ENCODE measurements at regions not wholly inside any gene's neighbourhood (a gene's known extent, or its start where the extent isn't known, plus 50 kb on each side); places are given as distances from the start of the nearest gene placed in this dataset.

GRCh38 chr1:55448261-55448660, 233.1 kb upstream of the USP24 start:
- no peak overlapping the region for H3K4me3 ChIP-seq (ENCODE audit: low read length in 3 of 3)
- no peak for DNase-seq
- TF ChIP-seq, protein P1, sequence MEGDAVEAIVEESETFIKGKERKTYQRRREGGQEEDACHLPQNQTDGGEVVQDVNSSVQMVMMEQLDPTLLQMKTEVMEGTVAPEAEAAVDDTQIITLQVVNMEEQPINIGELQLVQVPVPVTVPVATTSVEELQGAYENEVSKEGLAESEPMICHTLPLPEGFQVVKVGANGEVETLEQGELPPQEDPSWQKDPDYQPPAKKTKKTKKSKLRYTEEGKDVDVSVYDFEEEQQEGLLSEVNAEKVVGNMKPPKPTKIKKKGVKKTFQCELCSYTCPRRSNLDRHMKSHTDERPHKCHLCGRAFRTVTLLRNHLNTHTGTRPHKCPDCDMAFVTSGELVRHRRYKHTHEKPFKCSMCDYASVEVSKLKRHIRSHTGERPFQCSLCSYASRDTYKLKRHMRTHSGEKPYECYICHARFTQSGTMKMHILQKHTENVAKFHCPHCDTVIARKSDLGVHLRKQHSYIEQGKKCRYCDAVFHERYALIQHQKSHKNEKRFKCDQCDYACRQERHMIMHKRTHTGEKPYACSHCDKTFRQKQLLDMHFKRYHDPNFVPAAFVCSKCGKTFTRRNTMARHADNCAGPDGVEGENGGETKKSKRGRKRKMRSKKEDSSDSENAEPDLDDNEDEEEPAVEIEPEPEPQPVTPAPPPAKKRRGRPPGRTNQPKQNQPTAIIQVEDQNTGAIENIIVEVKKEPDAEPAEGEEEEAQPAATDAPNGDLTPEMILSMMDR (IDR thresholded peaks at IDR 0.05; ENCODE audit: borderline replicate concordance, extremely low read depth, insufficient read depth): no peak
- no peaks in the 10 kb centered on the region for H3K36me3 ChIP-seq (ENCODE audit: control insufficient read depth in 2 of 3, insufficient read depth in 3 of 3, low read length in 3 of 3)
- H3K9me3 ChIP-seq (ENCODE audit: control insufficient read depth in 2 of 3, insufficient read depth in 1 of 3, low read length in 3 of 3): peaks cover 0 to 4% (median 0%) of the 10 kb centered on the region in 3 donors
- FAIRE-seq: no peak
- intact Hi-C loops (cut with DNase I): no loop called here
- no peak overlapping the region for H3K9ac ChIP-seq (ENCODE audit: low read length in 3 of 3)
- H3K27ac ChIP-seq (ENCODE audit: low read depth in 2 of 2, low read length in 2 of 2): no peak overlapping the region
- no peaks in the 10 kb centered on the region for H3K27me3 ChIP-seq (ENCODE audit: control insufficient read depth, insufficient read depth, low read length)
- H3K4me1 ChIP-seq (ENCODE audit: control insufficient read depth in 2 of 3, insufficient read depth in 2 of 3, low read depth in 1 of 3, low read length in 3 of 3): no peaks in the 10 kb centered on the region

- intact Hi-C loops (cut with DNase I): no loop called here
- no peak for FAIRE-seq
These were observed 232.3 kb upstream of the USP24 start for GRCh38 chr1:55447488-55447887.

GRCh38 chr1:55446351-55446750, 231.2 kb upstream of the USP24 start:
- no peaks in the 10 kb centered on the region for H3K4me1 ChIP-seq (ENCODE audit: control insufficient read depth in 2 of 3, insufficient read depth in 2 of 3, low read depth in 1 of 3, low read length in 3 of 3)
- H3K36me3 ChIP-seq (ENCODE audit: control insufficient read depth in 2 of 3, insufficient read depth in 3 of 3, low read length in 3 of 3): no peaks in the 10 kb centered on the region
- H3K27ac ChIP-seq (ENCODE audit: low read depth in 2 of 2, low read length in 2 of 2): no peak overlapping the region
- no peaks in the 10 kb centered on the region for H3K27me3 ChIP-seq (ENCODE audit: control insufficient read depth, insufficient read depth, low read length)
- DNase-seq (no peak), FAIRE-seq (no peak)
- H3K9ac ChIP-seq (ENCODE audit: low read length in 3 of 3): no peak overlapping the region
- intact Hi-C loops (cut with DNase I): no loop called here
- H3K4me3 ChIP-seq (ENCODE audit: low read length in 3 of 3): no peak overlapping the region
- peaks cover 0 to 4% (median 0%) of the 10 kb centered on the region in 3 donors for H3K9me3 ChIP-seq (ENCODE audit: control insufficient read depth in 2 of 3, insufficient read depth in 1 of 3, low read length in 3 of 3)
- TF ChIP-seq, protein P1 (IDR thresholded peaks at IDR 0.05; ENCODE audit: borderline replicate concordance, extremely low read depth, insufficient read depth): no peak

More at GRCh38 chr1:55447488-55447887, 232.3 kb upstream of the USP24 start:
- peaks cover 0 to 4% (median 0%) of the 10 kb centered on the region in 3 donors for H3K9me3 ChIP-seq (ENCODE audit: control insufficient read depth in 2 of 3, insufficient read depth in 1 of 3, low read length in 3 of 3)
- H3K9ac ChIP-seq (ENCODE audit: low read length in 3 of 3): no peak overlapping the region
- no peaks in the 10 kb centered on the region for H3K27me3 ChIP-seq (ENCODE audit: control insufficient read depth, insufficient read depth, low read length)
- no peaks in the 10 kb centered on the region for H3K36me3 ChIP-seq (ENCODE audit: control insufficient read depth in 2 of 3, insufficient read depth in 3 of 3, low read length in 3 of 3)
- no peak overlapping the region for H3K4me3 ChIP-seq (ENCODE audit: low read length in 3 of 3)
- no peak for DNase-seq
- TF ChIP-seq, protein P1 (IDR thresholded peaks at IDR 0.05; ENCODE audit: borderline replicate concordance, extremely low read depth, insufficient read depth): no peak
- no peak overlapping the region for H3K27ac ChIP-seq (ENCODE audit: low read depth in 2 of 2, low read length in 2 of 2)
- no peaks in the 10 kb centered on the region for H3K4me1 ChIP-seq (ENCODE audit: control insufficient read depth in 2 of 3, insufficient read depth in 2 of 3, low read depth in 1 of 3, low read length in 3 of 3)

DNA sequence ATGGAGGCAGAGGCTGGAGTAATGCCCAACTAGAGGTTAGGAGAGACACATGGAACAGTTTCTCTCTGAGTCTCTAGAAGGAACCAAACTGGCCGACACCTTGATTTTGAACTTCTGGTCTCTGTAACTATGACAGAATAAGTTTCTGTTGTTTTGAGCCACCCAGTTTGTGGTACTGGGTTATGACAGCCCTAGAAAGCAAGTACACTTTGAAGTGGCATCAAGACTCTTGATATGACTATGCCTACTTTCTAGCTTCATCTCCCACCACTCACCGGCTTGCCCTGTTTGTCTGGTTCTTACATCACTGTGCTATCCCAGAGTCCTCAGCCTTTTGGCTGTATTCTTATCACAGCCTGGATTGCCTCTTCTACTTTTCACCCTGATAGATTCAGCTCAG, 230.3 kb upstream of the USP24 start:
- Histone ChIP-seq H3K9me3 (ENCODE audit: control insufficient read depth in 2 of 3, insufficient read depth in 1 of 3, low read length in 3 of 3) (no peaks in the 10 kb centered on the region), H3K27ac (ENCODE audit: low read depth in 2 of 2, low read length in 2 of 2) (no peak overlapping the region), H3K9ac (ENCODE audit: low read length in 3 of 3) (no peak overlapping the region), H3K4me1 (ENCODE audit: control insufficient read depth in 2 of 3, insufficient read depth in 2 of 3, low read depth in 1 of 3, low read length in 3 of 3) (no peaks in the 10 kb centered on the region), H3K36me3 (ENCODE audit: control insufficient read depth in 2 of 3, insufficient read depth in 3 of 3, low read length in 3 of 3) (no peaks in the 10 kb centered on the region), H3K4me3 (ENCODE audit: low read length in 3 of 3) (no peak overlapping the region), H3K27me3 (ENCODE audit: control insufficient read depth, insufficient read depth, low read length) (no peaks in the 10 kb centered on the region)
- TF ChIP-seq, protein P1 (IDR thresholded peaks at IDR 0.05; ENCODE audit: borderline replicate concordance, extremely low read depth, insufficient read depth): no peak
- DNase-seq: no peak
- intact Hi-C loops (cut with DNase I): no loop called here
- no peak for FAIRE-seq

Data from kidney (tissue), 13 donors.